ENCODE measurements at regions not wholly inside any gene's neighbourhood (a gene's known extent, or its start where the extent isn't known, plus 50 kb on each side); places are given as distances from the start of the nearest gene placed in this dataset.

DNA sequence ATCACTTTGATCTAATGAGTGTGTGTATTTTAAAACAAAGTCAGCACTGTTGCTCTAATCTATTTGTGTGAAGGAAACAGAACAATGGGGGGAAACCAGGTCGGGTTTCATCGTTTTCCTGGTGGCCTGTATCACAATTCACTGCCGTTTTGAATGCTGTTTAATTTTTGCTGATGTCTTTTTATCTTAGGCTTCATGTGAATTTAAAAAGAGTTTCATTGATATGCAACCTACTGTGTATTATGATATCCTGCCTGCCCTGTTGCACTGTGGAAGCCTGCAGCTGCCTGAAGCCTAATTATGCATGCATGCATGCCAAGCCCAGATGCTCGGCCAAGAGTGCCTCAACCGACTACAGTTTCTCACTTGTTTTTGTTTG lies 307.5 kb downstream of the ZNF608 start:
- no peaks in the 10 kb centered on the region for H3K27me3 Mint-ChIP-seq
- peak; percentile 59 for ATAC-seq
- no peak overlapping the region for H3K4me3 Mint-ChIP-seq
- no peaks in the 10 kb centered on the region for H3K9me3 Mint-ChIP-seq
- H3K4me1 Mint-ChIP-seq: peaks cover 11% of the 10 kb centered on the region
- no peak overlapping the region for H3K27ac Mint-ChIP-seq
- H3K36me3 Mint-ChIP-seq: no peaks in the 10 kb centered on the region

- ATAC-seq: no peak
- Mint-ChIP-seq H3K9me3 (peaks cover 3% of the 10 kb centered on the region), H3K27me3 (no peaks in the 10 kb centered on the region), H3K4me3 (no peak overlapping the region), H3K27ac (no peak overlapping the region), H3K36me3 (no peaks in the 10 kb centered on the region), H3K4me1 (peaks cover 11% of the 10 kb centered on the region)
Measured at GRCh38 chr5:124438026-124438902, 308.2 kb downstream of the ZNF608 start.

- H3K4me1 Mint-ChIP-seq: peaks cover 11% of the 10 kb centered on the region
- no peaks in the 10 kb centered on the region for H3K36me3 Mint-ChIP-seq
- H3K9me3 Mint-ChIP-seq: peaks cover 3% of the 10 kb centered on the region
- H3K4me3 Mint-ChIP-seq: no peak overlapping the region
- no peaks in the 10 kb centered on the region for H3K27me3 Mint-ChIP-seq
- no peak for ATAC-seq
- no peak overlapping the region for H3K27ac Mint-ChIP-seq
Measured at GRCh38 chr5:124436294-124436693, 310.1 kb downstream of the ZNF608 start.

GRCh38 chr5:124433170-124433569 lies 313.3 kb downstream of the ZNF608 start:
- H3K4me1 Mint-ChIP-seq: no peaks in the 10 kb centered on the region
- no peaks in the 10 kb centered on the region for H3K27me3 Mint-ChIP-seq
- H3K4me3 Mint-ChIP-seq: no peak overlapping the region
- ATAC-seq: no peak
- no peaks in the 10 kb centered on the region for H3K36me3 Mint-ChIP-seq
- H3K9me3 Mint-ChIP-seq: peaks cover 13% of the 10 kb centered on the region
- no peak overlapping the region for H3K27ac Mint-ChIP-seq

GRCh38 chr5:124421584-124421983 lies 324.9 kb downstream of the ZNF608 start:
- ATAC-seq: peak; percentile 70
- H3K36me3 Mint-ChIP-seq: peaks cover 11% of the 10 kb centered on the region
- H3K9me3 Mint-ChIP-seq: peaks cover 8% of the 10 kb centered on the region
- H3K4me1 Mint-ChIP-seq: peaks cover 35% of the 10 kb centered on the region
- no peaks in the 10 kb centered on the region for H3K27me3 Mint-ChIP-seq
- peak overlapping the region; percentile 3 for H3K27ac Mint-ChIP-seq
- no peak overlapping the region for H3K4me3 Mint-ChIP-seq

DNA sequence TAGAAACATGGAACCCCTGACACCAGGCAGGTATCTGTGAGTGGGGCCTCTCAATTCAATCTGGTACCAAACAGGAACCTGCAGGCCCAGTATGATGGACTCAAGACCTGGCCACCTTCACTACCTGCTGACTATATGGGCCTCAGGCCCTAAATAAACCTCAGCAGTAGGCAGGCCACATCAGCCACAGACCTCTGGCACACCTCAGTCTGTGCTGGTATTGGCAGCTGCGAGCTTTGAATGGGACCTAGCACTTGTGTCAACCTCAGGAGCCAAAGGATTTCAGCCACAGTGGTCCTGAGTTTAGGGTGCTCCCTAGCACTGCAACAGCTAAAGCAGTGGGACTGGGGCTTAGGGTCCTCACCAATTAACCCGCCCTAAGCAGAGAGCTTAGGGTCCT lies 325.5 kb downstream of the ZNF608 start:
- H3K4me3 Mint-ChIP-seq: no peak overlapping the region
- no peaks in the 10 kb centered on the region for H3K27me3 Mint-ChIP-seq
- ATAC-seq: peak; percentile 50
- H3K36me3 Mint-ChIP-seq: peaks cover 11% of the 10 kb centered on the region
- peaks cover 8% of the 10 kb centered on the region for H3K9me3 Mint-ChIP-seq
- peaks cover 35% of the 10 kb centered on the region for H3K4me1 Mint-ChIP-seq
- peak overlapping the region; percentile 3 for H3K27ac Mint-ChIP-seq

GRCh38 chr5:124419531-124419930 lies 326.9 kb downstream of the ZNF608 start:
- Mint-ChIP-seq H3K36me3 (peaks cover 5% of the 10 kb centered on the region), H3K27me3 (no peaks in the 10 kb centered on the region), H3K4me3 (no peak overlapping the region), H3K27ac (peak overlapping the region; percentile 33), H3K9me3 (peaks cover 6% of the 10 kb centered on the region), H3K4me1 (peaks cover 35% of the 10 kb centered on the region)
- peak; percentile 61 for ATAC-seq

DNA sequence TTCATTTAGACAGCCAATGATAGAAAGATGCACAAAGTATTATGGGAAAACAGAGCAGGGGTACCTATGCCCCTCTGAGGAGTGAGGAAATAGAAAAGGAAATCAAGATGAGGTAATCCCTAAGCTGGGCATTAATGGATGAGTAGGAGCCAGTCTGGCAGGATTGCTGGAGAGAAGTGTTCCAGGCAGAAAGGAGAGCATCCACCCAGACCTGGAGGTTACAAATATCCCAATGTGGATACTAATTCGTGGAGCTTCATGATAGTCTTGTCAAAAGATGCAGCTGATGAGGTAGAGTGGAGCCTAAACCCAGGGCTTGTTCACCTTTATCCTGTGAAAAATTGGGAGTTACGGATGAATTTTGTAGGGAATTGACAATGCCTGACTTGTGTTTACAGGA lies 328.0 kb downstream of the ZNF608 start:
- no peak overlapping the region for H3K4me3 Mint-ChIP-seq
- ATAC-seq: no peak
- H3K4me1 Mint-ChIP-seq: peaks cover 36% of the 10 kb centered on the region
- peaks cover 3% of the 10 kb centered on the region for H3K9me3 Mint-ChIP-seq
- no peak overlapping the region for H3K27ac Mint-ChIP-seq
- H3K27me3 Mint-ChIP-seq: no peaks in the 10 kb centered on the region
- H3K36me3 Mint-ChIP-seq: no peaks in the 10 kb centered on the region

- ATAC-seq: no peak
- H3K4me1 Mint-ChIP-seq: peaks cover 43% of the 10 kb centered on the region
- H3K4me3 Mint-ChIP-seq: no peak overlapping the region
- peaks cover 3% of the 10 kb centered on the region for H3K9me3 Mint-ChIP-seq
- H3K36me3 Mint-ChIP-seq: no peaks in the 10 kb centered on the region
- no peak overlapping the region for H3K27ac Mint-ChIP-seq
- H3K27me3 Mint-ChIP-seq: no peaks in the 10 kb centered on the region
Measured at GRCh38 chr5:124417196-124417595, 329.2 kb downstream of the ZNF608 start.

GRCh38 chr5:124416627-124417026 lies 329.8 kb downstream of the ZNF608 start:
- no peaks in the 10 kb centered on the region for H3K36me3 Mint-ChIP-seq
- peaks cover 39% of the 10 kb centered on the region for H3K4me1 Mint-ChIP-seq
- no peak for ATAC-seq
- H3K4me3 Mint-ChIP-seq: no peak overlapping the region
- no peaks in the 10 kb centered on the region for H3K9me3 Mint-ChIP-seq
- no peaks in the 10 kb centered on the region for H3K27me3 Mint-ChIP-seq
- no peak overlapping the region for H3K27ac Mint-ChIP-seq

GRCh38 chr5:124414973-124415372 lies 331.5 kb downstream of the ZNF608 start:
- H3K4me1 Mint-ChIP-seq: peaks cover 37% of the 10 kb centered on the region
- no peaks in the 10 kb centered on the region for H3K9me3 Mint-ChIP-seq
- no peak overlapping the region for H3K27ac Mint-ChIP-seq
- no peaks in the 10 kb centered on the region for H3K27me3 Mint-ChIP-seq
- H3K36me3 Mint-ChIP-seq: no peaks in the 10 kb centered on the region
- ATAC-seq: no peak
- H3K4me3 Mint-ChIP-seq: no peak overlapping the region

DNA sequence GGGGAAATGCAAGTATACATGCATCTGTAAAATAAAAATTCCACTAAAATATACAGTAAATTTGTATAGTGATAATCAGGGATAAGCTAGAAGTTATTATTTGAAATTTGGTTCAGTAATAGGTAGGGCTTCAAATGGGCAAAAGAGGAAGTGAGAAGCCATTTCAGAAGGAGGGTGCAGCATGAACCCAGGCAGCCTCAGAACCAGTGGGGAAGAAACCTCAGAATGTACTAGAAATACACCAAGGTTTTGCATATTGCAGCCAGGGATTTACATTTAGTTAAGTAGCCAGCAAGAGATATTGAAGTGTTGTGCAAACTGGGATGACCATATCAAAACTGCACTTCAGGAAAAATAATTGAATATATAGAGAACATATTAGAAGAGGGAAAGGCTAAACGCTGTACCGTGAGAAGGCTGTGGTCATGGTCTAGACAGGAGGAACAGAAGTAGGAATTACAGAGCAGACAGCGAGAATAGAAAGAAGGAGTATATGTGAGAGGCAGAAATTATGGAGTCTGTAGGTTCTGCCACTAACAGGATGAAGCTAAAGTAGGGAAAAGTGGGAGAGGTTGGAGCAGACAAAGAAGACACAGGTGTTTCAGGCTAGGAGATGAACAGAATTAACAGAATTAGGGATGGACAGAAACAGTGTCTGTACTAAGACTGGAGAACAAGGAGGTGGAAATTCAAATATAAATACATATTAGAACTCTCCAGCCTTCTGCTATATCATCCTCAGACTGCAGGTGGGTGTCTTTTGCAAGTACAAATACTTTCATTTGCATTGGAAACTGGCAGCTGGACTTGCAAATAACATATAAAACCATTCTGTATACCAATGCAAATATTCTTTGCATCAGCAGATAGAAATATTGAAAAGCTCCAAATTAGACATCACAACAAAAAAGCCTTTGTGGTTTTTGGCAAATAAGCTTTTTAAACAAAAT lies 335.6 kb downstream of the ZNF608 start:
- ATAC-seq: peak; percentile 96
- peak overlapping the region; percentile 41 for H3K4me3 Mint-ChIP-seq
- H3K36me3 Mint-ChIP-seq: no peaks in the 10 kb centered on the region
- H3K27me3 Mint-ChIP-seq: no peaks in the 10 kb centered on the region
- peaks cover 3% of the 10 kb centered on the region for H3K9me3 Mint-ChIP-seq
- peaks cover 32% of the 10 kb centered on the region for H3K4me1 Mint-ChIP-seq
- H3K27ac Mint-ChIP-seq: no peak overlapping the region

GRCh38 chr5:124408738-124409453 lies 337.5 kb downstream of the ZNF608 start:
- H3K36me3 Mint-ChIP-seq: no peaks in the 10 kb centered on the region
- no peak overlapping the region for H3K4me3 Mint-ChIP-seq
- ATAC-seq: no peak
- no peaks in the 10 kb centered on the region for H3K27me3 Mint-ChIP-seq
- H3K4me1 Mint-ChIP-seq: peaks cover 41% of the 10 kb centered on the region
- peaks cover 3% of the 10 kb centered on the region for H3K9me3 Mint-ChIP-seq
- no peak overlapping the region for H3K27ac Mint-ChIP-seq

DNA sequence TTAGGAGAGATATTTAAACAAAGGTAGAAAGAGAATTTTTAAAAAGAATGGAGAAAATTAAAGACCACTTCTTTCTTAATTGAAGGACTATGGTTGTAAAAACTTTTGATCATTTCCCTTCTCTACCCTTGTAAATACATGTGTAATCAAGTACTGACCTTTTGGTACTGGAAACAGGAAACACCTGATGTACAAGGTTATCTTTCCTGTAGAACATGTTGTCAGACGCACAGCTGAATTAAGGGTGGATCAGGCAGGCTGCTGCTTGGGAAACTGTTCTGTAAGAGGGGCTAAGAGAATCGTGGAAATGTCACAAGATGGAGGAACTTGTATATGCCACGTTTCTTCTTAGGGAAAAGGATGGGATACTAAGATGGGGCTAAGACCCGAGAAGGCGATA lies 341.6 kb downstream of the ZNF608 start:
- Mint-ChIP-seq H3K27ac (peak overlapping the region; percentile 41), H3K4me3 (no peak overlapping the region), H3K36me3 (no peaks in the 10 kb centered on the region), H3K9me3 (peaks cover 3% of the 10 kb centered on the region), H3K4me1 (peaks cover 20% of the 10 kb centered on the region), H3K27me3 (no peaks in the 10 kb centered on the region)
- ATAC-seq: no peak

DNA sequence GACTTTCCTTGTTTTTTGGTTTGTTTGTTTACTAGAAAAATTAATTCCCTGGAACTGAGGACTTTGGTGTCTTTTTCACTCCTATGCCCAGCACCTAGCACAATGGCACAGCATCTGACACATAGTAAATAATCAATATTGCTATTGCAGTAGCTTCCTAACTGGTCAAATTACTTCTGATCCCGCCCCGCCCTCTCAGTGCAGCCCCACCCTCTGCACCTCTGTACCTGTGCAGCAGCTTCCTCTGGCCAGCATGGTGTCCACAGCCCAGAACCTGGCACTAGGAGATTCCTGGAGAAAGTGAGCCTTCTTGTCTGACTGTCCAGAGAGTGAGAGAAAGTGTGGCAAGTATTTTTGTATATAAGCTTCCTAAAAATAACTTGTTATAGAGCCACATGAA lies 343.2 kb downstream of the ZNF608 start:
- ATAC-seq: no peak

More for the DNA sequence above, 343.2 kb downstream of the ZNF608 start:
- Mint-ChIP-seq H3K36me3 (no peaks in the 10 kb centered on the region), H3K4me3 (no peak overlapping the region), H3K27me3 (no peaks in the 10 kb centered on the region), H3K4me1 (peaks cover 18% of the 10 kb centered on the region), H3K27ac (no peak overlapping the region), H3K9me3 (no peaks in the 10 kb centered on the region)

All from stimulated activated memory B cell treated with anti-CD40 and anti-IgM and Interleukin-4, amounts not matched to agents 10 μg/mL and 1 μg/mL and 100 μg/mL, for 72 hours (primary cell).